NOMO-1 treated with dmso at 0.1 percent for 144 hours (cell line): ENCODE measurements at regions not wholly inside any gene's neighbourhood (a gene's known extent, or its start where the extent isn't known, plus 50 kb on each side); places are given as distances from the start of the nearest gene placed in this dataset.
"Not testable (repeated sequence)": the region's sequence is repeated elsewhere in the genome, so short reads cannot be mapped to it uniquely, and the experiment has no call there.

Source experiments
- DNase-seq: peaks from one replicate; lab custom pipeline; 2025; ENCODE audit not compliant: unreplicated experiment; lab: John Stamatoyannopoulos, UW

GRCh38 chr12:46711756-46712155, 114.0 kb downstream of the SLC38A4 start:
- DNase-seq = no peak

GRCh38 chr12:46710125-46710743, 115.6 kb downstream of the SLC38A4 start:
- DNase-seq = no peak

- no peak for DNase-seq
Observed at GRCh38 chr12:46702581-46703344, 123.0 kb downstream of the SLC38A4 start.

- no peak for DNase-seq
Observed at GRCh38 chr12:46701356-46701755, 124.4 kb downstream of the SLC38A4 start.

GRCh38 chr12:46699986-46700385, 125.8 kb downstream of the SLC38A4 start:
- DNase-seq = no peak

- DNase-seq = no peak
Observed at GRCh38 chr12:46698003-46698402, 127.8 kb downstream of the SLC38A4 start.

GRCh38 chr12:46693518-46693917, 132.3 kb downstream of the SLC38A4 start:
- DNase-seq = no peak

GRCh38 chr12:46693034-46693433, 132.8 kb downstream of the SLC38A4 start:
- DNase-seq = no peak

- DNase-seq = no peak
Observed at GRCh38 chr12:46692606-46693005, 133.2 kb downstream of the SLC38A4 start.

GRCh38 chr12:46686267-46686942, 139.4 kb downstream of the SLC38A4 start:
- DNase-seq = no peak

GRCh38 chr12:46684243-46684642, 141.6 kb downstream of the SLC38A4 start:
- DNase-seq = not testable (repeated sequence)

- DNase-seq = no peak
Observed at GRCh38 chr12:46682148-46682547, 143.6 kb downstream of the SLC38A4 start.

- no peak for DNase-seq
Observed at GRCh38 chr12:46680506-46680905, 145.3 kb downstream of the SLC38A4 start.

- DNase-seq = no peak
Observed at GRCh38 chr12:46679754-46680153, 146.0 kb downstream of the SLC38A4 start.

GRCh38 chr12:46678426-46678825, 147.4 kb downstream of the SLC38A4 start:
- no peak for DNase-seq

- no peak for DNase-seq
Observed at GRCh38 chr12:46677749-46678148, 148.0 kb downstream of the SLC38A4 start.

- no peak for DNase-seq
Observed at GRCh38 chr12:46676797-46677520, 148.8 kb downstream of the SLC38A4 start.

GRCh38 chr12:46676396-46676795, 149.4 kb downstream of the SLC38A4 start:
- no peak for DNase-seq

- no peak for DNase-seq
Observed at GRCh38 chr12:46675736-46676135, 150.1 kb downstream of the SLC38A4 start.

- DNase-seq = no peak
Observed at GRCh38 chr12:46674800-46675199, 151.0 kb downstream of the SLC38A4 start.

- DNase-seq = no peak
Observed at GRCh38 chr12:46674129-46674528, 151.7 kb downstream of the SLC38A4 start.
